Mammary epithelial cell (primary cell): ENCODE measurements at regions not wholly inside any gene's neighbourhood (a gene's known extent, or its start where the extent isn't known, plus 50 kb on each side); places are given as distances from the start of the nearest gene placed in this dataset.

ENCODE experiments used
- CTCF ChIP-seq, 2 donors: IDR thresholded peaks in 1 of 2; conservative IDR thresholded peaks in 1 of 2; 2 replicates each; pipeline ENCODE4 v1.5.1; 2011 to 2012; ENCODE audit warnings: inconsistent platforms in 2 of 2, low read length in 2 of 2, mild to moderate bottlenecking in 2 of 2, control low read depth in 1 of 2, low read depth in 1 of 2; ENCODE audit not compliant: insufficient read depth in 1 of 2; ENCODE audit errors: extremely low read depth in 1 of 2
- EZH2 ChIP-seq: IDR thresholded peaks from 2 replicates; pipeline ENCODE4 v1.6.1; 2012; ENCODE audit warnings: low read length, inconsistent platforms, borderline replicate concordance

GRCh38 chr7:67344481-67345193 lies 348.0 kb downstream of the TYW1 start:
- no peak for TF ChIP-seq CTCF (conservative IDR thresholded peaks at IDR 0.05 in 1 of 2, IDR thresholded peaks at IDR 0.05 in 1 of 2; ENCODE audit: extremely low read depth in 1 of 2, insufficient read depth in 1 of 2, low read depth in 1 of 2, low read length in 2 of 2)
- TF ChIP-seq EZH2, result no peak
